Muscle of back (tissue), 3 donors: ENCODE measurements at regions not wholly inside any gene's neighbourhood (a gene's known extent, or its start where the extent isn't known, plus 50 kb on each side); places are given as distances from the start of the nearest gene placed in this dataset.
"Not testable (repeated sequence)": the region's sequence is repeated elsewhere in the genome, so short reads cannot be mapped to it uniquely, and the experiment has no call there.

ENCODE experiments used
- DNase-seq, 3 donors: peaks; one replicate each; pipeline versions ENCODE4 v3.0.0 to v3.0.0-alpha.2; 2013

DNA sequence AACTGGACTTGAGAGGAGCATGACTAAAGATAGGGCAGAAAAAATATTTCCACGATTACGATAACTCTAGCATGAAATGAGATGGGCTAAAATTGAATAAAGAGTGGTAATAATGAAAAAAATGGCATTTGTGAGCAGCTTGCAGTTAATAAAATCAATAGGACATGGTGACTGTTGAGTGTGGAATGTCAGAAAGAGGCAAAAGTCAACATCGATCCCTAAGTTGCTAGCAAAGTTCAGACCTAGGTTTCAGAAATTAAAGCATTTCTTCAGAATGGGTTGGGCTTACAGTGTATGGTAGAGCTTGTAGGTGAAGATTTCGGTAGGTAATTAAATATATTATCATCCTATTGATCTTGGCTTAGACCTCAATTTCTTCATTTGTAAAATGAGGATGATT lies 656.7 kb upstream of the NRG3 start:
- no peak for DNase-seq

GRCh38 chr10:81219758-81220157 lies 655.2 kb upstream of the NRG3 start:
- no peak for DNase-seq

DNA sequence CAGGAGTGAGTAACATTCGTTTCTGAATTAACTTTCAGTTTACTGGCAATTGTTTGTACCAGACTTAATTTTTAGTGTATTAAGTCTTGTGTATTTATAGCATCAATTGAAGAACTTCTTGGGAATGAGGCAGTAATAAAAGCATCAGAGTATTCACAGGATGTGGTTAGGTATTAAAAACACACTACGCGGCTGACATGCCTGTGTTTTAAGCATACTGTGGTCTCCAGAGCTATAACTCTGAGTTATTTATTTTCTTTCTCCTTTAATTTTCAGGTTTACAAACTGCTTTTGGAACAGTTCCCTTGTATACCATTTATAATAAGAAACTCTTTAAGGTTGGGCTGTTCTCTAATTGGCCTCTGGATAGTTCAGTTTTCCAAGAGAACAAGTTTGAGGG lies 626.1 kb upstream of the NRG3 start:
- peak in 2 of 3 donors; percentile 2 to 23 for DNase-seq

DNA sequence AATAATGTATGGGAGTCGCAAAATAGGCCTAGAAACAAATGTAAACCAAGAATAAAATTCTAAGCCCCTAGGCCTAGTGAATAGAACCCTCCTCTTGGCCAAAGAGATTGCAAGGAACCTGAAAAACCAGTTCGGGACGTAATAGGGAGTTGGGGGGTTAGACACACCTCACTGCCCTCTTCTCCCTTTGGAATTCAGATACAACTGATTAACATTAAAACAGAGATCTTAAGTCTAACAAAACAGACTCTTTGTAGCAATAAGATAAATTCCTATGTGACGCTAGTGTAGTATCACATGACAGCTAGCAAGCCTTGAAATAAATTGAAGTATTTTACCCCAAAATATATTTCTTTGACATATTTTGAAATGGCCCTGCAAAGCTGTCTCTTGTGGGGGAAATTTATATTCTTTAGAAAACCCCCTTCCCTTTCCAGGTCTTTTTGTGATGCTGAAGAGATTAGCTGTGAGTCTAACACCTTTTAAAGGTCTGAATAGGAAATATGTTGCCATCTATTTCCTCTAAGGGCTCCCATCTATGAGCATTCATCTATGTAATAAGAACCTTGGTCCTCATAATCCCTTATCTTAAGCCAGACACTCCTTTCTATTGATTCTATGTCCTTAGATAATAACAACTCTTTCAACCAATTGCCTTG lies 623.4 kb upstream of the NRG3 start:
- no peak for DNase-seq

- DNase-seq, result not testable (repeated sequence)
These were observed 610.0 kb upstream of the NRG3 start for GRCh38 chr10:81264991-81265390.

DNA sequence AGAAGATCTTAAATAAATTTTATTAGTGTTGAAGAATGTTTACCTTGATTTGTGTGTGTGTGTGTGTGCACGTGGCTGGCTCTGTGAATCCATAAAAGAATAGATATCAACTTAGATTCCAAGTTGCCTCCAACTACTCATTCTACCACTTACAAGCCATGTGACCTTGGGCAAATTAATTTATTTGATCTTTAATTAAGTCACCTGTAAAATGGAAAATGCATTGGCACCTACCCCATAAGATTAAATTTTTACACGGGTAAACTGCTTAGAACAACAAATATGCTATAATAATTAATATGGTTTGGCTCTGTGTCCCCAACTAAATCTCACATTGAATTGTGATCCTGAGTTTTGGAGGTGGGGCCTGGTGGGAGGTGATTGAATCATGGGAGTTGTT lies 604.9 kb upstream of the NRG3 start:
- DNase-seq, result no peak

- no peak for DNase-seq
These were observed 594.2 kb upstream of the NRG3 start for GRCh38 chr10:81280497-81281479.

DNA sequence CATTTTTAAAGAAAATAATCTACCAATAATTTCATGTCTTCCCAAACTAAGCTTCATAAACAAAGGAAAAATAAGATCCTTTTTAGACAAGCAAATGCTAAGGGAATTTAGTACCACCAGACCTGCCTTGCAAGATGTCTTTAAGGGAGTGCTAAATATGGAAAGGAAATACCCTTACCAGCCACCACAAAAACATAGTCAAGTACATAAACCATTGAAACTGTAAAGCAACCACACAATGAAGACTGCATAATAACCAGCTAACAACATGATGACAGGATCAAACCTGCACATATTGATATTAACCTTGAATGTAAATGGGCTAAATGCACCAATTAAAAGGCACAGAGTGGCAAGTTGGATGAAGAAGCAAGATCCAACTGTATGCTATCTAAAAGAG lies 586.5 kb upstream of the NRG3 start:
- DNase-seq, result no peak

- DNase-seq, result no peak
These were observed 577.7 kb upstream of the NRG3 start for GRCh38 chr10:81297292-81297691.

GRCh38 chr10:81303656-81304055 lies 571.3 kb upstream of the NRG3 start:
- DNase-seq, result no peak

GRCh38 chr10:81306971-81307782 lies 567.8 kb upstream of the NRG3 start:
- DNase-seq, result no peak

DNA sequence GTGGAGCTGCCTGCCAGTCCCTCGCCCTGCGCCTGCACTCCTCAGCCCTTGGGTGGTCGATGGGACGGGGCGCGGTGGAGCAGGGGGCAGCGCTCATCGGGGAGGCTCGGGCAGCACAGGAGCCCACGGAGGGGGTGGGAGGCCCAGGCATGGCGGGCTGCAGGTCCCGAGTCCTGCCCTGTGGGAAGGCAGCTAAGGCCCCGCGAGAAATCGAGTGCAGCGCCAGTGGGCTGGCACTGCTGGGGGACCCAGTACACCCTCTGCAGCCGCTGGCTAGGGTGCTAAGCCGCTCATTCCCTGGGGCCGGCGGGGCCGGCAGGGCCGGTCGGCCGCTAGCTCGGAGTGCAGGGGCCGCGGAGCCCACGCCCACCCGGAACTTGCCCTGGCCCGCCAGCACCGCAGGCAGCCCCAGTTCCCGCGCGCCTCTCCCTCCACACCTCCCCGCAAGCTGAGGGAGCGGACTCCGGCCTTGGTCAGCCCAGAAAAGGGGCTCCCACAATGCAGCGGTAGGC lies 565.9 kb upstream of the NRG3 start:
- no peak for DNase-seq

DNA sequence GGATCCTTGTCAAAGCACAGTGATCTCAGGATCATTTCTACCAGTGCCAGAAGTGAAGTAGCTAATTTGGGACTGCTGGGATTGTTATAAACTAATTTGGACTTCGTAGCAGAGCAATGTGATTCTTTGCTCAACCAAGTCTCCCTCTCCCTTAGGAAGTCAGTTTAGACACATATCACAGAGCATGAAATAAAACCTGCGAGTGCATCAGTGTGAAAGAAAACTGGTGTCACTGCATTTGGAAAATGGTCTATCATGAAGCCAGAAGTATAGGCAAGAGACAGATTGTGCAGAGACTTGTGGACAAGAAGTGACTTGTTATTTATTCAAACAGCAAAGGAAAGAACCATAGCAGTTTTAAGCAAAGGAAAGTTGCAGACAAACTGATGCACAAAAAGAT lies 560.5 kb upstream of the NRG3 start:
- DNase-seq, result no peak

DNA sequence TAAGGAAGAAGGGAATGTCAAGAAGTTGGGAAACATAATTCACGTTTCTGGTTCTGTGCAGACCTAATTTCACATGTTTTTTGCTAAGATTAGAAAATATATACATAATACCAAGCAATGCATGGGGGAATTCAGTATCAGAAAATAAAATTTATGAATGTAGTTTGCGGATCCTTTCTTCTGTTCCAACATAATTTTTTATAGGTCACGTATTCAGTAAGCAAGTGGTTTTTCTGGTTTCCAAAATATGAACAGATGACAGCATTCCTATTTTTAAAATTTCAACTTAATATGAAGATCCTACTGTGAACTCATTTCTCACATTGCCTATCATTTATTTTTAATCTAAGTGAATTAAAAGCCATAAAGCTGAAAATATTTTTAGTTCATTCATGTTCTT lies 560.0 kb upstream of the NRG3 start:
- no peak for DNase-seq

- no peak for DNase-seq
These were observed 527.0 kb upstream of the NRG3 start for GRCh38 chr10:81348003-81348402.

DNA sequence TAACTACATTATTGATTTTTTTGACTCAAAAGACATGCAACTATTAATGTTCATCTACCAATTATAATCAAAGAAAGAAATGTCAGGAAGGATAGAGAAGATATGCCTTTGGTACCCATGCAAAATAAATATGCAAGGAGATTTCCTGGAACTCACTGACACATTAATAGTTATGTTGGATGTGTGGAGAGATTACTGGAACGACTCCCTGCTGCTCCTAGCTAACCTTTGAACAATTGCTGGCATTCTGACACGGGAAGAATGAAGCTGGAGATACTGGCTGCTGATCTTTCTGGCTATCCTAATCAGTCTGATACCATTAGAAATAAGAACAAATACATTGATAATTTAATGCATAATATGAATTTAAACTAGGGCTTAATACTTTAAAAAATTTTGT lies 507.9 kb upstream of the NRG3 start:
- no peak for DNase-seq

DNA sequence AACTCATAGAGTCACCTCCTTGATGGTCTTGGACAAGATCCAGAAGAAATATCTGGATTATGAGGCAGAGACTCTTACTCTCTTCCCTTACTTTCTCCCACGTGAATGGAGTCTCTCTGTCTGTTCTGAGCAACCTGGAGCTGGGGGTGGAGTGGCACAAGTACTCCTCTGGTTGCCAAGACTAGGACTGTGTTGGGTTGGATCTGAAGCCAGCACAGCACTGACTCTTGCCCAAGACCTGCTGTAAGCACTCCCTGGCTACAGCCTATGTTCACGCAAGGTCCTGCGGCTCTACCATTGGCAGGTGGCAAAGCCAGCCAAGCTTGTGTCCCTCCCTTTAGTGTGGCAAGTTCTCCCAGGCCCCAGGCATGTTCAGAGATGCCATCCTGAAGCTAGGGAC lies 488.2 kb upstream of the NRG3 start:
- DNase-seq, result no peak

GRCh38 chr10:81403451-81403850 lies 471.5 kb upstream of the NRG3 start:
- no peak for DNase-seq

- DNase-seq, result no peak
These were observed 469.6 kb upstream of the NRG3 start for GRCh38 chr10:81405399-81405798.

DNA sequence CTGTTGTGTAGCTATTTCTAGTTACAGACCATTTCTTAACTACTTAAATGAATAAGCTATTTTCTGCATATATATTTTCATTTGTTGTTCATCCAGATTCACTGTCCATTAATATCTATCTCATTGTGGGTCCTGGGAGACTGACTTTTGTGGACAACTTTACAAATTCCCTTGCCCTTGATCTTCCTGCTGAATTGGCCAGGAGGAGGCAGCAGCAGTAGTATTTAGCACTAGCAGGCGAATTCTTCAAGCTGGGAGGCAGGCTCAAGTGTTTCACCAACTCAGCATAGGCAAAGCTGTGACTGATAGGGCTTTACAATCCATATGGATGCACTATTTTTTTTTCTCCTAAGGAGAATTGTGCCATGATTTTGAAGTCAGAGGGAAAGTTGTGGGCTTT lies 461.0 kb upstream of the NRG3 start:
- no peak for DNase-seq

DNA sequence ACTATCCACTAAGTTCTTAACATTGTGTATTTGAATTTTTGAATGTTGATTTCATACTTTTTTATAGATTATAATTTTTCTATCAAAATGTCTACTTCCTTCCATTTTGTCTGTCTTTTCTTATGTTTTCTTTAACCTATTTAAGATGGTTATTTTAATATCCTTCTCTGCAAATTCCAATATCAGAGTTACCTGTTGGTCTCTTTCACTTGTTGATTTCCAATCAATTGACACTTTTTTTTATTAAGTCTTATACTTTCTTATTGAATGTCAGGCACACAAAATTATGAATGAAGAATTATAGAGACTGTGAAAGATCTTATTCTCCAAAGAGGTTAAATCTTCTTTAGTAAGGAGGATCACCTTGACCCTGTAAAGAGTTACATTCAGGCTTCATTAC lies 448.3 kb upstream of the NRG3 start:
- DNase-seq, result no peak

DNA sequence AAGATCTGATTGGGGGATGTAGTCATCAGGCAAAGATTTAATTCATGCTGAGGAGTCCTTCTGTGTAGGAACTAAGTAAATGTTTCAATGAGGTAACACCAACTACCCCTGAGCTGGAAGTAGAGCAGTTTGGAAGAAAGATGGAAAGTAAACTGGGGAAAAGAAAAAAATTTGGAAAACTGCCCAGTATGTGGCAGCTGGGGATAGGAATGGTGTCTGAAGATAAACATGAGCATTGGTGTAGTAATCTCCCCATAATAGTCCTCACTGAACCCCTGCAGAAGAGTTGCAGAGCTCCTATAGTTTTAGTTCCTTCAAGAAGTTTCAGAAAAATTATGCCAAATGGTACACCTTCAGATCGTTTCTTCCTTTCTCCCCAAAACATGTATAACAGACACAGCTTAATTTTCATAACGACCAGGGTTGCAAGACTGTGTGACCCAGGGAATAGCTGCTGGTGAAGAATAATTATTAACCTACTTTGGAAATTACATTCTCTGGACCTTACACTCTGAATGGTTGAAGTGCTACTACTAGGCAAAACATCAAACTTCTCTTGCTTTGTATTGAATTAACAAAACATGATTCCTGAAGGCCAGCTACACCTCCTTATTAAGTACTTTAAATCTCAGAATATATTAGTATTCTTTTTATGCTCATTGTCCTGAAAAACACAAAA lies 446.4 kb upstream of the NRG3 start:
- no peak for DNase-seq
